ENCODE measurements at regions not wholly inside any gene's neighbourhood (a gene's known extent, or its start where the extent isn't known, plus 50 kb on each side); places are given as distances from the start of the nearest gene placed in this dataset.

GRCh38 chr11:115042002-115042401 is 363.7 kb downstream of the NXPE2 start:
- CTCF ChIA-PET = interaction anchor here (0.6 to 1.4 kb wide), 4 partner anchors 9 to 268 kb away, joined by 3 read pairs; no protein-coding TSS in a partner anchor

DNA sequence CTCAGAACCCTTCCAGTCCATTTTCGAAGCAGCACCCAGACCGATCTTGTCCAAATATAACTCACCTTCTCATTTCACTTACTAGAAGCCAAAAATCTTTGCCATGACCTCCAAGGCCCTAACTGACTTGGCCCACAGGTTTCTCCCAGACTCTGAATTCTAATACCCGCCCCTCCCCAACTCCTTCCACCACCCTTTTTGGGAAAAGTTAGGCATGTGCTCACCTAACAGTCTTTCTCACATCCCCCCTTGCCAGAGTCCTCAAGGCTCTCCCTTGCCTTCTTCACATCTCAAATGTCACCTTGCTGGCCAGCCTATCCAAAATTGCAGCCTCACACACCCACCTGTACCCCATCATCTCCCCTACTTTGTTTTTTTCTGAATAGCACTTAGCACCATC is 369.3 kb downstream of the NXPE2 start:
- ChIA-PET POLR2A (no interaction called here), CTCF (interaction anchor here (0.6 kb wide), 1 partner anchor 24 kb away, joined by 3 read pairs; no protein-coding TSS in a partner anchor)
- 33% methylated on average over 3 of the region's 3 CpGs for WGBS (ENCODE audit: low lambda C conversion rate)
- Histone ChIP-seq H4K20me1 (ENCODE audit: insufficient read depth) (no peaks in the 10 kb centered on the region), H2AFZ (ENCODE audit: low read depth) (no peak overlapping the region), H3K36me3 (replicated peaks in 1 of 2; ENCODE audit: control insufficient read depth in 1 of 2, insufficient read depth in 2 of 2, low read length in 1 of 2) (no peaks in the 10 kb centered on the region), H3F3A (replicated peaks; ENCODE audit: insufficient read depth) (no peaks in the 10 kb centered on the region), H3K9ac (no peak overlapping the region), H3K79me2 (ENCODE audit: insufficient read depth) (no peaks in the 10 kb centered on the region), H3K9me3 (no peaks in the 10 kb centered on the region), H3K9me2 (no peaks in the 10 kb centered on the region), H3K4me2 (no peak overlapping the region), H3K4me1 (ENCODE audit: control insufficient read depth in 1 of 2, insufficient read depth in 2 of 2, low read depth in 1 of 2, low read length in 1 of 2) (peaks cover 0 to 17% of the 10 kb centered on the region in 2 experiments; a peak in 1 of 4 replicates), H3K27ac (ENCODE audit: low read depth in 2 of 2, low read length in 1 of 2) (no peak overlapping the region), H3K27me3 (ENCODE audit: insufficient read depth) (no peaks in the 10 kb centered on the region), H3K4me3 (ENCODE audit: low read depth in 2 of 2, low read length in 1 of 2) (no peak overlapping the region)
- no peak for DNase-seq
- TF ChIP-seq RCOR1 (IDR thresholded peaks at IDR 0.05; ENCODE audit: low read length) = no peak
- no peak for TF ChIP-seq EZH2phosphoT487 (IDR thresholded peaks at IDR 0.05; ENCODE audit: borderline replicate concordance, low read depth)
- no peak for TF ChIP-seq ELF1 (IDR thresholded peaks at IDR 0.05)
- TF ChIP-seq NRF1 (IDR thresholded peaks at IDR 0.05; ENCODE audit: low read depth, low read length) = no peak
- TF ChIP-seq, protein P1, sequence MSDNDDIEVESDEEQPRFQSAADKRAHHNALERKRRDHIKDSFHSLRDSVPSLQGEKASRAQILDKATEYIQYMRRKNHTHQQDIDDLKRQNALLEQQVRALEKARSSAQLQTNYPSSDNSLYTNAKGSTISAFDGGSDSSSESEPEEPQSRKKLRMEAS (IDR thresholded peaks at IDR 0.05; ENCODE audit: low read depth) = no peak
- TF ChIP-seq JUND (IDR thresholded peaks at IDR 0.05) = no peak
- no peak for TF ChIP-seq USF2 (IDR thresholded peaks at IDR 0.05; ENCODE audit: borderline replicate concordance, low read depth, low read length)
- no peak for TF ChIP-seq TEAD4 (IDR thresholded peaks at IDR 0.05; ENCODE audit: borderline replicate concordance, insufficient read depth)
- no peak for TF ChIP-seq USF1 (IDR thresholded peaks at IDR 0.05; ENCODE audit: borderline replicate concordance, low read depth)
- TF ChIP-seq RFX5 (IDR thresholded peaks at IDR 0.05; ENCODE audit: low read length) = no peak
- no peak for TF ChIP-seq GABPA (IDR thresholded peaks at IDR 0.05; ENCODE audit: low read depth)
- TF ChIP-seq EP300 (IDR thresholded peaks at IDR 0.05; ENCODE audit: borderline replicate concordance in 1 of 2, low read depth in 1 of 2, low read length in 1 of 2) = no peak
- TF ChIP-seq, protein P2, sequence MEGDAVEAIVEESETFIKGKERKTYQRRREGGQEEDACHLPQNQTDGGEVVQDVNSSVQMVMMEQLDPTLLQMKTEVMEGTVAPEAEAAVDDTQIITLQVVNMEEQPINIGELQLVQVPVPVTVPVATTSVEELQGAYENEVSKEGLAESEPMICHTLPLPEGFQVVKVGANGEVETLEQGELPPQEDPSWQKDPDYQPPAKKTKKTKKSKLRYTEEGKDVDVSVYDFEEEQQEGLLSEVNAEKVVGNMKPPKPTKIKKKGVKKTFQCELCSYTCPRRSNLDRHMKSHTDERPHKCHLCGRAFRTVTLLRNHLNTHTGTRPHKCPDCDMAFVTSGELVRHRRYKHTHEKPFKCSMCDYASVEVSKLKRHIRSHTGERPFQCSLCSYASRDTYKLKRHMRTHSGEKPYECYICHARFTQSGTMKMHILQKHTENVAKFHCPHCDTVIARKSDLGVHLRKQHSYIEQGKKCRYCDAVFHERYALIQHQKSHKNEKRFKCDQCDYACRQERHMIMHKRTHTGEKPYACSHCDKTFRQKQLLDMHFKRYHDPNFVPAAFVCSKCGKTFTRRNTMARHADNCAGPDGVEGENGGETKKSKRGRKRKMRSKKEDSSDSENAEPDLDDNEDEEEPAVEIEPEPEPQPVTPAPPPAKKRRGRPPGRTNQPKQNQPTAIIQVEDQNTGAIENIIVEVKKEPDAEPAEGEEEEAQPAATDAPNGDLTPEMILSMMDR (IDR thresholded peaks at IDR 0.05) = no peak
- no peak for TF ChIP-seq IRF3 (IDR thresholded peaks at IDR 0.05; ENCODE audit: low read depth, low read length)

More at GRCh38 chr11:115042002-115042401, 363.7 kb downstream of the NXPE2 start:
- POLR2A ChIA-PET = no interaction called here
- Histone ChIP-seq H4K20me1 (ENCODE audit: insufficient read depth) (no peaks in the 10 kb centered on the region), H3K27ac (ENCODE audit: low read depth in 2 of 2, low read length in 1 of 2) (no peak overlapping the region; a peak in 2 of 4 replicates), H3K9me3 (peaks cover 3% of the 10 kb centered on the region; the same call in 1 of the 2 replicates), H3K9ac (no peak overlapping the region), H3K27me3 (ENCODE audit: insufficient read depth) (no peaks in the 10 kb centered on the region), H3K79me2 (ENCODE audit: insufficient read depth) (no peaks in the 10 kb centered on the region), H3K4me1 (ENCODE audit: control insufficient read depth in 1 of 2, insufficient read depth in 2 of 2, low read depth in 1 of 2, low read length in 1 of 2) (peaks cover 0 to 21% of the 10 kb centered on the region in 2 experiments; a peak in 1 of 4 replicates), H3K36me3 (replicated peaks in 1 of 2; ENCODE audit: control insufficient read depth in 1 of 2, insufficient read depth in 2 of 2, low read length in 1 of 2) (no peaks in the 10 kb centered on the region), H3K9me2 (no peaks in the 10 kb centered on the region), H3F3A (replicated peaks; ENCODE audit: insufficient read depth) (no peaks in the 10 kb centered on the region), H2AFZ (ENCODE audit: low read depth) (no peak overlapping the region), H3K4me2 (no peak overlapping the region), H3K4me3 (ENCODE audit: low read depth in 2 of 2, low read length in 1 of 2) (no peak overlapping the region)
- WGBS (ENCODE audit: low lambda C conversion rate) = 16% methylated on average over 1 of the region's 3 CpGs
- DNase-seq = peak; percentile 51
- peak; percentile 34 for TF ChIP-seq RAD21 (IDR thresholded peaks at IDR 0.05; ENCODE audit: low read length)
- TF ChIP-seq EP300 (IDR thresholded peaks at IDR 0.05; ENCODE audit: borderline replicate concordance in 1 of 2, low read depth in 1 of 2, low read length in 1 of 2) = peak in 1 of 2 experiments; percentile 56; a peak in 1 of 4 replicates
- no peak for TF ChIP-seq GABPA (IDR thresholded peaks at IDR 0.05; ENCODE audit: low read depth)
- no peak for TF ChIP-seq USF1 (IDR thresholded peaks at IDR 0.05; ENCODE audit: borderline replicate concordance, low read depth)
- TF ChIP-seq, protein P2 (IDR thresholded peaks at IDR 0.05) = no peak
